ENCODE measurements at regions not wholly inside any gene's neighbourhood (a gene's known extent, or its start where the extent isn't known, plus 50 kb on each side); places are given as distances from the start of the nearest gene placed in this dataset.

DNA sequence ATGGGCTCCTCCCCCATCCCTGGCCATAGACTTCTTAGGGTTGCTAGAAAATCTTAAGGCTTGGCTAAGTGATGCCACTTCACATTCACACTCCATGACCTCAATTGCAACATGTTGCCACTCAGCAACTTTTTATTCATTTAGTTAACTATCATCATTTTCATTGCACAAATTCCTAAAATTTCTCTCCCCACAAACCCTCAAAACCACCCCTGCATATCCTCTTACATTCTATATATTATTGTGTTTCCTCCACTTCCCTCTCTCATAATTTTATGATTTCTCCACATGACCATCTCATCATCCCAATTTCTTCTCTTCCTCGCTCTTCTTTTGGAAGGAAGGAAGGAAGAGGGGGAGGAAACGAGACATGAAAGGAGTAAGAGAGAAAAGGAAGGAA lies 436.0 kb downstream of the HACE1 start:
- H3K27ac ChIP-seq (ENCODE audit: low read length), result no peak overlapping the region
- H3K9ac ChIP-seq (ENCODE audit: low read length), result no peak overlapping the region
- no peaks in the 10 kb centered on the region for H3K79me2 ChIP-seq (replicated peaks; ENCODE audit: insufficient read depth, low read length)
- TF ChIP-seq, protein P1, sequence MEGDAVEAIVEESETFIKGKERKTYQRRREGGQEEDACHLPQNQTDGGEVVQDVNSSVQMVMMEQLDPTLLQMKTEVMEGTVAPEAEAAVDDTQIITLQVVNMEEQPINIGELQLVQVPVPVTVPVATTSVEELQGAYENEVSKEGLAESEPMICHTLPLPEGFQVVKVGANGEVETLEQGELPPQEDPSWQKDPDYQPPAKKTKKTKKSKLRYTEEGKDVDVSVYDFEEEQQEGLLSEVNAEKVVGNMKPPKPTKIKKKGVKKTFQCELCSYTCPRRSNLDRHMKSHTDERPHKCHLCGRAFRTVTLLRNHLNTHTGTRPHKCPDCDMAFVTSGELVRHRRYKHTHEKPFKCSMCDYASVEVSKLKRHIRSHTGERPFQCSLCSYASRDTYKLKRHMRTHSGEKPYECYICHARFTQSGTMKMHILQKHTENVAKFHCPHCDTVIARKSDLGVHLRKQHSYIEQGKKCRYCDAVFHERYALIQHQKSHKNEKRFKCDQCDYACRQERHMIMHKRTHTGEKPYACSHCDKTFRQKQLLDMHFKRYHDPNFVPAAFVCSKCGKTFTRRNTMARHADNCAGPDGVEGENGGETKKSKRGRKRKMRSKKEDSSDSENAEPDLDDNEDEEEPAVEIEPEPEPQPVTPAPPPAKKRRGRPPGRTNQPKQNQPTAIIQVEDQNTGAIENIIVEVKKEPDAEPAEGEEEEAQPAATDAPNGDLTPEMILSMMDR (IDR thresholded peaks at IDR 0.05; ENCODE audit: poor library complexity, severe bottlenecking), result no peak
- TF ChIP-seq TAF1 (IDR thresholded peaks at IDR 0.05; ENCODE audit: low read depth), result no peak
- TF ChIP-seq EZH2 (IDR thresholded peaks at IDR 0.05; ENCODE audit: borderline replicate concordance, insufficient read depth, low read length, poor library complexity, severe bottlenecking), result no peak
- no peak for TF ChIP-seq POLR2AphosphoS5 (IDR thresholded peaks at IDR 0.05)
- TF ChIP-seq MXI1 (conservative IDR thresholded peaks at IDR 0.05; ENCODE audit: poor library complexity, severe bottlenecking), result no peak
- TF ChIP-seq RAD21 (conservative IDR thresholded peaks at IDR 0.05), result no peak
- TF ChIP-seq SMC3 (conservative IDR thresholded peaks at IDR 0.05; ENCODE audit: poor library complexity), result no peak
- TF ChIP-seq EP300 (conservative IDR thresholded peaks at IDR 0.05; ENCODE audit: poor library complexity, severe bottlenecking), result no peak
- TF ChIP-seq, protein P2, sequence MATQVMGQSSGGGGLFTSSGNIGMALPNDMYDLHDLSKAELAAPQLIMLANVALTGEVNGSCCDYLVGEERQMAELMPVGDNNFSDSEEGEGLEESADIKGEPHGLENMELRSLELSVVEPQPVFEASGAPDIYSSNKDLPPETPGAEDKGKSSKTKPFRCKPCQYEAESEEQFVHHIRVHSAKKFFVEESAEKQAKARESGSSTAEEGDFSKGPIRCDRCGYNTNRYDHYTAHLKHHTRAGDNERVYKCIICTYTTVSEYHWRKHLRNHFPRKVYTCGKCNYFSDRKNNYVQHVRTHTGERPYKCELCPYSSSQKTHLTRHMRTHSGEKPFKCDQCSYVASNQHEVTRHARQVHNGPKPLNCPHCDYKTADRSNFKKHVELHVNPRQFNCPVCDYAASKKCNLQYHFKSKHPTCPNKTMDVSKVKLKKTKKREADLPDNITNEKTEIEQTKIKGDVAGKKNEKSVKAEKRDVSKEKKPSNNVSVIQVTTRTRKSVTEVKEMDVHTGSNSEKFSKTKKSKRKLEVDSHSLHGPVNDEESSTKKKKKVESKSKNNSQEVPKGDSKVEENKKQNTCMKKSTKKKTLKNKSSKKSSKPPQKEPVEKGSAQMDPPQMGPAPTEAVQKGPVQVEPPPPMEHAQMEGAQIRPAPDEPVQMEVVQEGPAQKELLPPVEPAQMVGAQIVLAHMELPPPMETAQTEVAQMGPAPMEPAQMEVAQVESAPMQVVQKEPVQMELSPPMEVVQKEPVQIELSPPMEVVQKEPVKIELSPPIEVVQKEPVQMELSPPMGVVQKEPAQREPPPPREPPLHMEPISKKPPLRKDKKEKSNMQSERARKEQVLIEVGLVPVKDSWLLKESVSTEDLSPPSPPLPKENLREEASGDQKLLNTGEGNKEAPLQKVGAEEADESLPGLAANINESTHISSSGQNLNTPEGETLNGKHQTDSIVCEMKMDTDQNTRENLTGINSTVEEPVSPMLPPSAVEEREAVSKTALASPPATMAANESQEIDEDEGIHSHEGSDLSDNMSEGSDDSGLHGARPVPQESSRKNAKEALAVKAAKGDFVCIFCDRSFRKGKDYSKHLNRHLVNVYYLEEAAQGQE (IDR thresholded peaks at IDR 0.05; ENCODE audit: borderline replicate concordance), result no peak
- H3F3A ChIP-seq (ENCODE audit: insufficient read depth, low read length, poor library complexity, severe bottlenecking), result no peaks in the 10 kb centered on the region
- no peaks in the 10 kb centered on the region for H3K9me2 ChIP-seq (ENCODE audit: insufficient read depth, low read length)
- H3K4me2 ChIP-seq (ENCODE audit: low read length), result no peak overlapping the region
- no peak overlapping the region for H3K4me3 ChIP-seq (ENCODE audit: low read length)
- H2AFZ ChIP-seq (ENCODE audit: low read depth, low read length), result no peak overlapping the region
- no peaks in the 10 kb centered on the region for H3K27me3 ChIP-seq (ENCODE audit: insufficient read depth, low read depth, low read length)
- no peaks in the 10 kb centered on the region for H3K36me3 ChIP-seq (ENCODE audit: insufficient read depth, low read length)
- no peaks in the 10 kb centered on the region for H3K9me3 ChIP-seq (ENCODE audit: low read length)
- no peaks in the 10 kb centered on the region for H4K20me1 ChIP-seq (ENCODE audit: insufficient read depth)

DNA sequence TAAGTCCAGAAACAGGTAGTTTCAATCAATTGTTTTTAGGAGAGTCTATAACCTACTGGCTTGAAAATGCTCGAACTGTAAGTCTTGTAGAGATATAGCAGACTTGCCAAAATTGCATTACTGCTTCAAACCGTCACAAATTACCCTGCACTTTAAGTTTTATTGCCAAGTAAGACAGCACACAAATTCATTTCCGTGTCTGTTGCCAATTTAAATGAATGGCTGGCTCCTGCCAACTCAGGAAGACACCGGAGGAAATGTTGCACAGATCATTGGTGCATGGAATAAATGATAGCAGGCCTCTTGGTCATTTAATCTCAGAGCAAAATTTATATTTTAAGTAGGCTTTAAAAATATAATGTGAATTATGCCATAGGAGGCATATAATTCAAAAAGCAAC lies 438.1 kb downstream of the HACE1 start:
- Histone ChIP-seq H3K36me3 (ENCODE audit: insufficient read depth, low read length) (no peaks in the 10 kb centered on the region), H3K4me3 (ENCODE audit: low read length) (no peak overlapping the region), H3K79me2 (replicated peaks; ENCODE audit: insufficient read depth, low read length) (no peaks in the 10 kb centered on the region), H3K9me3 (ENCODE audit: low read length) (no peaks in the 10 kb centered on the region), H3K9ac (ENCODE audit: low read length) (no peak overlapping the region), H3K9me2 (ENCODE audit: insufficient read depth, low read length) (no peaks in the 10 kb centered on the region), H2AFZ (ENCODE audit: low read depth, low read length) (no peak overlapping the region), H3F3A (ENCODE audit: insufficient read depth, low read length, poor library complexity, severe bottlenecking) (no peaks in the 10 kb centered on the region), H3K27ac (ENCODE audit: low read length) (no peak overlapping the region), H3K27me3 (ENCODE audit: insufficient read depth, low read depth, low read length) (no peaks in the 10 kb centered on the region), H4K20me1 (ENCODE audit: insufficient read depth) (no peaks in the 10 kb centered on the region), H3K4me2 (ENCODE audit: low read length) (no peak overlapping the region)
- TF ChIP-seq, protein P1 (IDR thresholded peaks at IDR 0.05; ENCODE audit: poor library complexity, severe bottlenecking), result no peak
- no peak for TF ChIP-seq SMC3 (conservative IDR thresholded peaks at IDR 0.05; ENCODE audit: poor library complexity)
- no peak for TF ChIP-seq RAD21 (conservative IDR thresholded peaks at IDR 0.05)
- TF ChIP-seq EP300 (conservative IDR thresholded peaks at IDR 0.05; ENCODE audit: poor library complexity, severe bottlenecking), result no peak
- no peak for TF ChIP-seq POLR2AphosphoS5 (IDR thresholded peaks at IDR 0.05)
- TF ChIP-seq, protein P2 (IDR thresholded peaks at IDR 0.05; ENCODE audit: borderline replicate concordance), result no peak
- TF ChIP-seq MXI1 (conservative IDR thresholded peaks at IDR 0.05; ENCODE audit: poor library complexity, severe bottlenecking), result no peak
- no peak for TF ChIP-seq TAF1 (IDR thresholded peaks at IDR 0.05; ENCODE audit: low read depth)
- TF ChIP-seq EZH2 (IDR thresholded peaks at IDR 0.05; ENCODE audit: borderline replicate concordance, insufficient read depth, low read length, poor library complexity, severe bottlenecking), result no peak
